GM12891 (cell line): ENCODE measurements at regions not wholly inside any gene's neighbourhood (a gene's known extent, or its start where the extent isn't known, plus 50 kb on each side); places are given as distances from the start of the nearest gene placed in this dataset.
A peak's percentile ranks its signal among the peaks of the same experiment; 100 is the strongest.

Experiments used
- DNase-seq: peaks from one replicate; pipeline ENCODE4 v3.0.0; 2011; ENCODE audit warnings: low spot score; ENCODE audit not compliant: insufficient read length
- FAIRE-seq: peaks from 2 replicates; lab custom pipeline; 2011; peaks lifted over from hg19 to GRCh38; lab: Jason Lieb, UNC
- PAX5 ChIP-seq: IDR thresholded peaks from 2 replicates; pipeline ENCODE4 v1.6.1; 2011; ENCODE audit warnings: low read length, moderate library complexity, mild to moderate bottlenecking; ENCODE audit not compliant: insufficient read depth, severe bottlenecking
- POLR2A ChIP-seq: IDR thresholded peaks from 2 replicates; pipeline ENCODE4 v1.6.1; 2011; ENCODE audit warnings: low read depth, low read length, control low read depth
- POLR2AphosphoS5 ChIP-seq: IDR thresholded peaks from 2 replicates; pipeline ENCODE4 v1.6.1; 2011; ENCODE audit warnings: low read depth, low read length, control low read depth
- POU2F2 ChIP-seq: IDR thresholded peaks from 2 replicates; pipeline ENCODE4 v1.6.1; 2011; ENCODE audit warnings: low read depth, mild to moderate bottlenecking, control low read depth, low read length, moderate library complexity
- SPI1 ChIP-seq: IDR thresholded peaks from 2 replicates; pipeline ENCODE4 v1.6.1; 2011; ENCODE audit warnings: low read depth, low read length, control low read depth
- TAF1 ChIP-seq: IDR thresholded peaks from 2 replicates; pipeline ENCODE4 v1.6.1; 2011; ENCODE audit warnings: low read depth, low read length, control low read depth

DNA sequence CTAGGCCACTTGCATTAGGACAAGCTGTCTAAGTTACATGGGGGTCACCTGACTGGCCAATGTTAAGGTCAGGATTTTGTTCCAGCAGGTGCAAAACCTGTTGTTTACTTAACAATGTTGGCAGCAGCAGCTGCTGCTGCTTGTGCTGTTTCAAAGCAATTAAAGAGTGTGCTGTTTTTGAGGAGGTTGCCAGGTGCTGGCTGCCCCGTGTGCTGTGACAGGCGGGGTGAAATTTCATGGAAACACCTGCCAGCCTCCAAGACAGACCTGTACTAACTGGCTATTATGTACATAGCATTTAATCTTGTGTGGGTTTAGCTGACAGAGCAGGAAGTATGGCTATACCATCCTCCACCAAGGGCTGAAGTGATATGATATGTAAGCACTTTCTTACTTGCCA is 224.9 kb downstream of the ASXL3 start:
- no peak for TF ChIP-seq TAF1
- TF ChIP-seq SPI1 = no peak
- TF ChIP-seq POLR2AphosphoS5 = no peak
- TF ChIP-seq POU2F2 = no peak
- TF ChIP-seq POLR2A = no peak
- no peak for TF ChIP-seq PAX5
- DNase-seq (no peak), FAIRE-seq (peak; percentile 16)
